ENCODE measurements at regions not wholly inside any gene's neighbourhood (a gene's known extent, or its start where the extent isn't known, plus 50 kb on each side); places are given as distances from the start of the nearest gene placed in this dataset.
"Not testable (repeated sequence)": the region's sequence is repeated elsewhere in the genome, so short reads cannot be mapped to it uniquely, and the experiment has no call there.

- peaks cover 5 to 11% of the 10 kb centered on the region in 2 experiments for H3K27me3 ChIP-seq (ENCODE audit: control insufficient read depth in 2 of 2, insufficient read depth in 2 of 2, low read length in 2 of 2)
- BruUV-seq (replicated peaks); dilution Hi-C loops (cut with MboI; ENCODE audit: extremely low pct_ligation_motif_present, low sequenced_read_pairs); DNase-seq (ENCODE audit: low read depth, low spot score); H3K36me3 ChIP-seq (ENCODE audit: control insufficient read depth in 2 of 2, extremely low read depth in 1 of 2, insufficient read depth in 2 of 2, low read length in 2 of 2); CTCF ChIA-PET; H4K20me1 ChIP-seq (replicated peaks; ENCODE audit: control insufficient read depth, extremely low read depth, insufficient read depth, low read length); H3K9me1 ChIP-seq (replicated peaks; ENCODE audit: control insufficient read depth, extremely low read depth, insufficient read depth, low read length); H3K9me3 ChIP-seq (replicated peaks; ENCODE audit: control insufficient read depth, insufficient read depth, low read length); H2AFZ ChIP-seq (ENCODE audit: low read depth, low read length); H3K9ac ChIP-seq (replicated peaks; ENCODE audit: extremely low read depth, insufficient read depth, low read length); H3K4me2 ChIP-seq (ENCODE audit: insufficient read depth, low read length); H3K79me2 ChIP-seq (ENCODE audit: control insufficient read depth, insufficient read depth, low read length); FAIRE-seq; H3K4me3 ChIP-seq (replicated peaks in 1 of 3; ENCODE audit: insufficient read depth in 1 of 3, low read depth in 1 of 3, low read length in 3 of 3); intact Hi-C loops (cut with micrococcal nuclease); H3K27ac ChIP-seq (ENCODE audit: insufficient read depth, low read depth, low read length); H3K4me1 ChIP-seq (ENCODE audit: control insufficient read depth, extremely low read depth, insufficient read depth, low read length): not testable (repeated sequence)
- POLR2A ChIA-PET = interaction anchor here (0.6 kb wide), 1 partner anchor 291 kb away, joined by 3 read pairs; no protein-coding TSS in a partner anchor
Observed at GRCh38 chr1:31490596-31490995, 77.6 kb downstream of the SERINC2 start.

GRCh38 chr1:31495351-31495750, 81.0 kb upstream of the TINAGL1 start:
- H3K79me2 ChIP-seq (ENCODE audit: control insufficient read depth, insufficient read depth, low read length); H3K9me1 ChIP-seq (replicated peaks; ENCODE audit: control insufficient read depth, extremely low read depth, insufficient read depth, low read length); H2AFZ ChIP-seq (ENCODE audit: low read depth, low read length); H3K36me3 ChIP-seq (ENCODE audit: control insufficient read depth in 2 of 2, extremely low read depth in 1 of 2, insufficient read depth in 2 of 2, low read length in 2 of 2); POLR2A ChIA-PET; H3K4me3 ChIP-seq (replicated peaks in 1 of 3; ENCODE audit: insufficient read depth in 1 of 3, low read depth in 1 of 3, low read length in 3 of 3); dilution Hi-C loops (cut with MboI; ENCODE audit: extremely low pct_ligation_motif_present, low sequenced_read_pairs); H4K20me1 ChIP-seq (replicated peaks; ENCODE audit: control insufficient read depth, extremely low read depth, insufficient read depth, low read length); H3K4me2 ChIP-seq (ENCODE audit: insufficient read depth, low read length); FAIRE-seq; intact Hi-C loops (cut with micrococcal nuclease); BruUV-seq (replicated peaks); H3K9me3 ChIP-seq (replicated peaks; ENCODE audit: control insufficient read depth, insufficient read depth, low read length); H3K27me3 ChIP-seq (ENCODE audit: control insufficient read depth in 2 of 2, insufficient read depth in 2 of 2, low read length in 2 of 2); DNase-seq (ENCODE audit: low read depth, low spot score); H3K27ac ChIP-seq (ENCODE audit: insufficient read depth, low read depth, low read length); CTCF ChIA-PET; H3K4me1 ChIP-seq (ENCODE audit: control insufficient read depth, extremely low read depth, insufficient read depth, low read length); H3K9ac ChIP-seq (replicated peaks; ENCODE audit: extremely low read depth, insufficient read depth, low read length): not testable (repeated sequence)

GRCh38 chr1:31495770-31496169, 80.5 kb upstream of the TINAGL1 start:
- FAIRE-seq = not testable (repeated sequence)

More at GRCh38 chr1:31495770-31496169, 80.5 kb upstream of the TINAGL1 start:
- intact Hi-C loops (cut with micrococcal nuclease); H3K4me3 ChIP-seq (replicated peaks in 1 of 3; ENCODE audit: insufficient read depth in 1 of 3, low read depth in 1 of 3, low read length in 3 of 3); H3K36me3 ChIP-seq (ENCODE audit: control insufficient read depth in 2 of 2, extremely low read depth in 1 of 2, insufficient read depth in 2 of 2, low read length in 2 of 2); H3K27ac ChIP-seq (ENCODE audit: insufficient read depth, low read depth, low read length); H3K9me1 ChIP-seq (replicated peaks; ENCODE audit: control insufficient read depth, extremely low read depth, insufficient read depth, low read length); H3K9me3 ChIP-seq (replicated peaks; ENCODE audit: control insufficient read depth, insufficient read depth, low read length); BruUV-seq (replicated peaks); H3K27me3 ChIP-seq (ENCODE audit: control insufficient read depth in 2 of 2, insufficient read depth in 2 of 2, low read length in 2 of 2); H4K20me1 ChIP-seq (replicated peaks; ENCODE audit: control insufficient read depth, extremely low read depth, insufficient read depth, low read length); H3K4me2 ChIP-seq (ENCODE audit: insufficient read depth, low read length); POLR2A ChIA-PET; H3K79me2 ChIP-seq (ENCODE audit: control insufficient read depth, insufficient read depth, low read length); CTCF ChIA-PET; DNase-seq (ENCODE audit: low read depth, low spot score); H3K4me1 ChIP-seq (ENCODE audit: control insufficient read depth, extremely low read depth, insufficient read depth, low read length); dilution Hi-C loops (cut with MboI; ENCODE audit: extremely low pct_ligation_motif_present, low sequenced_read_pairs); H2AFZ ChIP-seq (ENCODE audit: low read depth, low read length); H3K9ac ChIP-seq (replicated peaks; ENCODE audit: extremely low read depth, insufficient read depth, low read length): not testable (repeated sequence)
